GM21447 (cell line): ENCODE measurements at regions not wholly inside any gene's neighbourhood (a gene's known extent, or its start where the extent isn't known, plus 50 kb on each side); places are given as distances from the start of the nearest gene placed in this dataset.

ENCODE experiments used
- ATAC-seq: cut with Tn5 transposase; IDR thresholded peaks from one replicate; pipeline ENCODE4 v1.9.1; 2021; ENCODE audit not compliant: unreplicated experiment

- no peak for ATAC-seq
Measured at GRCh38 chrX:138775517-138775916, 64.0 kb upstream of the FGF13 start.

- no peak for ATAC-seq
Measured at GRCh38 chrX:138771047-138771446, 59.5 kb upstream of the FGF13 start.

DNA sequence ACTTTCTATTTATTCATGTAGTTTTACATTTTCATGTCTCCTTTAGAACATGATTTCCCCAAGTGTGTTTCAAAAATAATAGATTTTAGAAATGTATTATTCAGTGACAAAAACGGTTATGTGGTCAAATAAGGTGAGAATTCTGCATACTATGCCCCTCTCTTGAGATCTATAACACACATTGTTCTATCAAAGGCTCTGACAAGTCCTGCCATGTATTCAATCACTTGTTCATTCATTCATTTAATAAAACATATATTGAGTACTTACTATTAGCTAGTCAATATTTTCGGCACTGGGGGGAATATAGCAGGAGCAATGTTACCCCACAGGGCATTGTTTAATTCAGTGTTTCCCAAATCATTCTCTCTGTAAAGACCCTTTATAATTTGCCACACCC is 58.4 kb upstream of the FGF13 start:
- ATAC-seq, result no peak

- no peak for ATAC-seq
Measured at GRCh38 chrX:138765051-138765450, 53.5 kb upstream of the FGF13 start.

- ATAC-seq, result no peak
Measured at GRCh38 chrX:138763761-138764160, 52.2 kb upstream of the FGF13 start.

- ATAC-seq, result no peak
Measured at GRCh38 chrX:138761380-138761779, 49.9 kb upstream of the FGF13 start.
